ENCODE measurements at regions not wholly inside any gene's neighbourhood (a gene's known extent, or its start where the extent isn't known, plus 50 kb on each side); places are given as distances from the start of the nearest gene placed in this dataset.
"Not testable (repeated sequence)": the region's sequence is repeated elsewhere in the genome, so short reads cannot be mapped to it uniquely, and the experiment has no call there.

DNA sequence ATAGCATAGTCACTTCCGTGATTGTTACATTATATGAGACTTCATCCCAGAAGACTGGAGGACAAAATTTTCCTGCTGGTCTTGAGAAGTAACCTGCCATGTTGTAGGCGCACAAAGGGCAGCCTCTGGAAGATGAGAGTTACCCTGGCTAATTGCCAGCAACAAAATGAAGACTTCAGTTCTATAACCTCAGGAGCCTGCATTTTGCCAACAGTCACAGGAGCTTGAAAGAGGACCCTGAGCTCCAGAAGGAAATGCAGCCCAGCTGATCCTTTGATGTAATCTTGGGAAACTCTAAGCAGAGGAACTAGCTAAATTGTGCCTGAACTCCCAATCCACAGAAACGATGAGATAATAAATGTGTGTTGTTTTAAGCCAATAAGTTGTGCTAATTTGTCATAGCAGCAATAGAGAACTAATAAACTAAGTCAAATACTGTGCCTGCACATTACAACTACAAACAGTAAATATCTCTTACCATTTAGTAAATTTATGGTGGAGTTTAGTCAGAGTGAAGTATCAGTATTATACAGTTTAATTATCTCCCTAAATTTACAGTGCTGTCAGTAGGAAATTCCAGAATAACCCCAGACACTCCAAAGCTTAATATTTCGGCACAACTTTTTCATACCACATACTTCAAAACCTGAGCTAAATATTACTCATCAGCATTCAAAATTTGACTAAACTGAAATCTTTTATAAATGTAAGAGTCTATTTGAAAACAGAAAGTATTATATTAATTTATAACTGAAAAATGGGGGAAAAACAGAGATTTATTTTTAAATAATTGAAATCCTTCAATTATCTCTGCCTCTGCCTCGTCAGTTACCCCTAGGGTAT is 90.1 kb upstream of the MAPK10 start:
- H3K4me2 ChIP-seq (ENCODE audit: low read length) = no peak overlapping the region
- H3K9me3 ChIP-seq (replicated peaks; ENCODE audit: low read length) = no peaks in the 10 kb centered on the region
- H3K4me1 ChIP-seq (ENCODE audit: control insufficient read depth, insufficient read depth, low read length) = no peaks in the 10 kb centered on the region
- H3K4me3 ChIP-seq (ENCODE audit: low read length) = no peak overlapping the region
- H3K27me3 ChIP-seq (ENCODE audit: control insufficient read depth, insufficient read depth, low read length) = no peaks in the 10 kb centered on the region
- H3K9ac ChIP-seq (ENCODE audit: low read depth, low read length) = no peak overlapping the region
- H3K36me3 ChIP-seq (ENCODE audit: insufficient read depth, low read length) = no peaks in the 10 kb centered on the region

DNA sequence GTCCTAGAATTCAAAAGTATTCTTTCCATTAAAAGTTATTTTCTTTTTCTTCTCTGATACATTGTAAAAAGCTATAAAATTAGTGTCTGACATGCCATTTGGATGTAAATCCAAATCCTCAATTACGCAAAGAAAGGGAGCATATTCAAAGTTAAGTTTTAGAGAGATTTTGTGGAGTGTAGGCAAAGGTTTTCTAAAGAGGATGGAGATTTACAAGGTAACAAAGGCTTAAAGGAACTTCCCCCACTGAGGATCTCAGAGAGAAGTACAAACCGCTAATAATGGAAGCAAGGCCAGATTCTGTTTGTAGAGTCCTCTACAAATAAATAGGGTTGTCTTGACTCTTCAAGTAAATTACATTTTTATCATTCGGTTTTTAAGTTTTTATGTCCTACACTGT is 91.0 kb upstream of the MAPK10 start:
- H3K4me3 ChIP-seq (ENCODE audit: low read length) = no peak overlapping the region
- no peaks in the 10 kb centered on the region for H3K9me3 ChIP-seq (replicated peaks; ENCODE audit: low read length)
- no peak overlapping the region for H3K4me2 ChIP-seq (ENCODE audit: low read length)
- H3K4me1 ChIP-seq (ENCODE audit: control insufficient read depth, insufficient read depth, low read length) = no peaks in the 10 kb centered on the region
- H3K27me3 ChIP-seq (ENCODE audit: control insufficient read depth, insufficient read depth, low read length) = no peaks in the 10 kb centered on the region
- no peak overlapping the region for H3K9ac ChIP-seq (ENCODE audit: low read depth, low read length)
- H3K36me3 ChIP-seq (ENCODE audit: insufficient read depth, low read length) = no peaks in the 10 kb centered on the region

DNA sequence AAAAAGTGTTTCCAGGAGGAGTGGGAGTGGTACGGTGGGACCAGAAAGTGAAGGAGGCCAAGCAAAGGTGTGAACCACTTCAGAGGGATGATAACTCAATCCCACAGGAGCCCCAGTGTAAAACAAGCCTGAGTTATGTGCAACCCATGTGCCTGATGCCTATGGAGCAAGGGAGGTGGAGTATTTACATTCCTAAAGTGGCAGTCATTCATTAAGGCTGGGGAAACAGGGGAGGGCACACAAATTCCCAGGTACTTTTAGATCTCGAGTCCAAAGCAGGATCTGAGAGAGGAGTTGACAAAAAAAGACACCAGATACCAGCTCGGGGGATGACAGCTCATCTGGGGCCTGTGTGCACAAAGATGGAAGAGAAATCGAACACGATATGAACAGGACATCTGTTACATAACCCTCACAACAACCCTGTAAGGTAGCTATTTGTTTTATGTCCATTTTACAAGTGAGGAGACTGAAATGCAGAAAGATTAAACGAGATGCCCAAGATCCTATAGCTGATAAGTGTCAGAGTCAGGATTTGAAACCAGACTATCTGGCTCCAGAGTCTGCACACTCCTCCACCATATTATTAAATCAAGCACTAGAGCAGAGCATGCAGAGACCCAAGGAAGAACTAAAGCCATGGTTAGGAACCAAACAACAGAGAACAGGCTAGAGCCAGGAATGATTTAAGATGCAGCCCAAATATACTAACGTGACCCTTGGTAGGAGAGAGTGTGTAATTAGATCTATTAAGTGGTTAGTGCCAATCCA is 91.9 kb upstream of the MAPK10 start:
- Histone ChIP-seq H3K36me3 (ENCODE audit: insufficient read depth, low read length) (no peaks in the 10 kb centered on the region), H3K9me3 (replicated peaks; ENCODE audit: low read length) (no peaks in the 10 kb centered on the region), H3K4me1 (ENCODE audit: control insufficient read depth, insufficient read depth, low read length) (no peaks in the 10 kb centered on the region), H3K27me3 (ENCODE audit: control insufficient read depth, insufficient read depth, low read length) (no peaks in the 10 kb centered on the region), H3K4me2 (ENCODE audit: low read length) (no peak overlapping the region), H3K9ac (ENCODE audit: low read depth, low read length) (no peak overlapping the region), H3K4me3 (ENCODE audit: low read length) (no peak overlapping the region)

DNA sequence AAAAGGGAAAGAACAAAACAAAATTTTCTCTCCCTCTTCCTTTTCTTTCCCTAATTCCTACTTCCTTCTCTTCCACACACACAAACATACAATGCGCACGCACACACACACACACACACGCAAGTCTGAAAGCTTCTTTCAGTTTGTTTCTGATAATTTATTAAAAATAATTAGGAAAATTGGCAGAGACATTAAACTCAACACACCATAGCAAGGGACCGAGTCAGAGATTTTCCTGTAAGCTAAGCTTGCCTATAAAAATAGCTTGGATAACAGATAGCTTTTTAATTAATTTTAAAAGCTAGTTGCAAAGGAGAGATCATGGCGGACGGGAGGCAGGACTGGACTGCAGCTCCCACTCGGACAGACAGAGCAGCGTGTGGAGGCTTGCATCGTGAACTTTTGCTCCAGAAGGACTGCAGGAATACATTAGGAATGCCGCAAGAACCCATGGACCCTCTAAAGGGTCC is 92.6 kb upstream of the MAPK10 start:
- H3K36me3 ChIP-seq (ENCODE audit: insufficient read depth, low read length) = no peaks in the 10 kb centered on the region
- no peaks in the 10 kb centered on the region for H3K27me3 ChIP-seq (ENCODE audit: control insufficient read depth, insufficient read depth, low read length)
- H3K4me1 ChIP-seq (ENCODE audit: control insufficient read depth, insufficient read depth, low read length) = no peaks in the 10 kb centered on the region
- H3K4me3 ChIP-seq (ENCODE audit: low read length) = no peak overlapping the region
- no peak overlapping the region for H3K9ac ChIP-seq (ENCODE audit: low read depth, low read length)
- H3K9me3 ChIP-seq (replicated peaks; ENCODE audit: low read length) = no peaks in the 10 kb centered on the region
- no peak overlapping the region for H3K4me2 ChIP-seq (ENCODE audit: low read length)

DNA sequence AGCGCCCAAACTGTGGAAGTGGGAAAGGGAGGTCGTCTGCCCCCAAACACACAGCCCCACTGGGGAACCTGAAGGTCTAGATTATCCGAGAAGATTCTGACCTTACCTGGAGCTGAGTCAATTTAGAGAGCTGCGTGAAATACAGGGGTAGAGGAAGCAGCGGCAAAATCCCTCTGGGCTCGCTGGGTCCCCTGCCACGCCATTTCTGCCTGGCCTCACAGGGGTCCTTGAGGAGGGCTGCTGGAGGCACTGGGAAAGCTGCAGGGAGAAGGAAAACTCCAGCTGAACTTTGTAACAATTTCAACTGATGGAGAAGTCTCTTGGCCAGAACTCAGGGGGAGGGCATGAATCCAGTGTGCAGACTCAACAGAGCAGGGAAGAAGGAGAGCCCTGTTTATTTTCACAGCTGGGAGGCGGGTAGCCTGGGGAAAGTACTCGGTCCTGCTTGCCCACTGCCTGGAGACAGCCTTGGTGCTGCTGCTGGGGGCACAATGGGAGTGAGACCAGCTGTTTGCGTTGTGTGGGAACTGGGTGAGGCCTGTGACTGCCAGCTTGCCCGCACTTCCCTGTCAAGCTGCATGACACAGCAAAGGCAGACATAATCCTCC is 93.2 kb upstream of the MAPK10 start:
- Histone ChIP-seq H3K4me3 (ENCODE audit: low read length) (no peak overlapping the region), H3K9me3 (replicated peaks; ENCODE audit: low read length) (no peaks in the 10 kb centered on the region), H3K4me1 (ENCODE audit: control insufficient read depth, insufficient read depth, low read length) (no peaks in the 10 kb centered on the region), H3K4me2 (ENCODE audit: low read length) (no peak overlapping the region), H3K36me3 (ENCODE audit: insufficient read depth, low read length) (no peaks in the 10 kb centered on the region), H3K9ac (ENCODE audit: low read depth, low read length) (no peak overlapping the region), H3K27me3 (ENCODE audit: control insufficient read depth, insufficient read depth, low read length) (no peaks in the 10 kb centered on the region)

DNA sequence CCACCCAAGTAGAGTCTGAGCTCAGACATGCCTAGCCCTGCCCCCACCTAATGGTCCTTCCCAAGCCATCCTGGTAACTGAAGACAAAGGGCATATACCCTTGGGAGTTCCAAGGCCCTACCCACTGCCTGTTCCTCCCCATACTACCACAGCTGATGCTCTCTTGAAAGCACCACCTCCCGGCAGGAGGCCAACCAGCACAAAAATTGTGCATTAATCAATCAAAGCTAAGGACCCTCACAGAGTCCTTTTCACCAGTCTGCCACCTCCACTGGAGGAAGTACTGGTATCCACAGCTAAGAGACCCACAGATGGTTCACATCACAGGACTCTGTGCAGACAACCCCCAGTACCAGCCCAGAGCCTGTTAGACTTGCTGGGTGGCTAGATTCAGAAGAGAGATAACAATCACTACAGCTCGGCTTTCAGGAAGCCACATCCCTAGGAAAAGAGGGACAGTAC is 93.8 kb upstream of the MAPK10 start:
- not testable (repeated sequence) for H3K4me3 ChIP-seq (ENCODE audit: low read length); H3K27me3 ChIP-seq (ENCODE audit: control insufficient read depth, insufficient read depth, low read length); H3K4me1 ChIP-seq (ENCODE audit: control insufficient read depth, insufficient read depth, low read length); H3K9me3 ChIP-seq (replicated peaks; ENCODE audit: low read length); H3K9ac ChIP-seq (ENCODE audit: low read depth, low read length); H3K4me2 ChIP-seq (ENCODE audit: low read length); H3K36me3 ChIP-seq (ENCODE audit: insufficient read depth, low read length)

DNA sequence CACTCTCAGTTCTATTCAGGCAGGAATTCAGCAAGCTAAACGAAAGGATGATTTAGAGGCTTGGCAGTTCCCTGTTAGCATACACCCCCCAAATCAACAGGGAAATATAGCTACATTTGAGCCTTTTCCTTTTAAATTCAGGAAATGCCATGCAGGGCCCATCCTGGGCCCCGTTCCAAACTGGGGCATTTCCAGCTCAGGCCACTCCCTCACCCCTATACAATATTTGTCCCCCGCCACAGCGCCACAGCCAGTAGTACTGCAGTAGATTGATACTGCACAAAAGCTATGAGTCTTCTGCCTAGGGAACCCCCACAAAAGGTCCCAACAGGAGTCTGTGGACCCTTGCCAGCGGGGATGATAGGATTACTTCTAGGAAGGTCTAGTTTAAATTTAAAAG is 102.0 kb upstream of the MAPK10 start:
- no peak overlapping the region for H3K4me2 ChIP-seq (ENCODE audit: low read length)
- H3K9ac ChIP-seq (ENCODE audit: low read depth, low read length) = no peak overlapping the region
- no peaks in the 10 kb centered on the region for H3K4me1 ChIP-seq (ENCODE audit: control insufficient read depth, insufficient read depth, low read length)
- H3K36me3 ChIP-seq (ENCODE audit: insufficient read depth, low read length) = no peaks in the 10 kb centered on the region
- no peaks in the 10 kb centered on the region for H3K9me3 ChIP-seq (replicated peaks; ENCODE audit: low read length)
- H3K27me3 ChIP-seq (ENCODE audit: control insufficient read depth, insufficient read depth, low read length) = no peaks in the 10 kb centered on the region
- H3K4me3 ChIP-seq (ENCODE audit: low read length) = no peak overlapping the region

DNA sequence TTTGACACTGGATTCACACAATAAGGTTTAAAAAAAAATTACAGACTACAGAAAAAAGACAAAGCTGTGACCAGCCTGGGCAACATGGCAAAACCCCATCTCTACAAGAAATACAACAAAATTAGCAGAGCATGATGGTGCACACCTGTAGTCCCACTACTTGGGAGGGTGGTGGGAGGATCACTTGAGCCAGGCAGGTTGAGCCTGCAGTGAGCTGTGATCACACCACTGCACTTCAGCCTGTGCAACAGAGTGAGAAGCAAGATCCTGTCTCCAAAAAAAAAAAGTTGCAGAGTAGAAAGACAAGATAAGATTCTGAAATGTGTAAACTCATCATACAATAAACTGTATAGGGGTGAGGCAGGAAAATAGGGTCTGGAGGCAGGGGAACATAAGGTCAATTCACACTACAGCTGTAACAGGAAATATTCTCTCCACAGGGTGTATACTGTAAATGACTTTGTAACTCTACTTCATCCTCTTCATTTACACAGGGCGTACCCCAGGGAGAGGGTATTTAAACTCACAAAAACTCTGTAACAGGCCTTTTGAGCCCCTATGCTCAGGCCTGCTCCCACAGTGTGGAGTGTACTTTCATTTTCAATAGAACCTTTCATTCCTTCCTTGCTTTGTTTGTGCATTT is 112.6 kb upstream of the MAPK10 start:
- Histone ChIP-seq H3K9me3 (replicated peaks; ENCODE audit: low read length) (no peaks in the 10 kb centered on the region), H3K4me2 (ENCODE audit: low read length) (no peak overlapping the region), H3K27me3 (ENCODE audit: control insufficient read depth, insufficient read depth, low read length) (no peaks in the 10 kb centered on the region), H3K4me1 (ENCODE audit: control insufficient read depth, insufficient read depth, low read length) (no peaks in the 10 kb centered on the region), H3K36me3 (ENCODE audit: insufficient read depth, low read length) (no peaks in the 10 kb centered on the region), H3K9ac (ENCODE audit: low read depth, low read length) (no peak overlapping the region), H3K4me3 (ENCODE audit: low read length) (no peak overlapping the region)

DNA sequence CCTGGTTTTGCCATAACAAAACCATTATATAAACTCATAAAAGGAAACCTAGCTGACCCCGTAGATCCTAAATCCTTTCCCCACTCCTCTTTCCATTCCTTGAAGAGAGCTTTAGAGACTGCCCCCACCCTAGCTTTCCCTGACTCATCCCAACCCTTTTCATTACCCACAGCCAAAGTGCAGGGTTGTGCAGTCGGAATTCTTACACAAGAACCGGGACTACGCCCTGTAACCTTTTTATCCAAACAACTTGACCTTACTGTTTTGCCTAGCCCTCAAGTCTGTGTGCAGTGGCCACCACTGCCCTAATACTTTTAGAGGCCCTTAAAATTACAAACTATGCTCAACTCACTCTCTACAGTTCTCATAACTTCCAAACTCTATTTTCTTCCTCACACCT is 116.0 kb upstream of the PTPN13 start:
- not testable (repeated sequence) for H3K4me2 ChIP-seq (ENCODE audit: low read length); H3K4me1 ChIP-seq (ENCODE audit: control insufficient read depth, insufficient read depth, low read length); H3K36me3 ChIP-seq (ENCODE audit: insufficient read depth, low read length); H3K9ac ChIP-seq (ENCODE audit: low read depth, low read length); H3K4me3 ChIP-seq (ENCODE audit: low read length); H3K9me3 ChIP-seq (replicated peaks; ENCODE audit: low read length); H3K27me3 ChIP-seq (ENCODE audit: control insufficient read depth, insufficient read depth, low read length)

DNA sequence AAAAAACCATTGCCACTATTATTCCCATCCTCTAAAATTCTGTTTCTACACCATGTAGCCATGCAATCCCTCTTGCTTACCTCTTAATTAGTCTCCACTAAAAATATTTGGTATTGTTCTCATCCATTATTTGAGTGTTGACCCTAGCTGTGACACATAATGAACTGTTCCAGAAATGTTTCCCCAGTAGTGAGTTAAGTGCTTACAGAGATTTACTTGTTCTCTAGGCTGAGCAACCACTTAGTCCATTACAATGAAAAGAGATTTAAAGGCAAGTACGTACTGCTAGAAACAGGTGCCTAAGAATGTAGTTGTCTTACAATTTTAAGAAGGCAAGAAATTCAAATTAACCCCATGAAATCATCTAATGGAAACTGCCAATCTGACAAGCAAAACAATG is 112.7 kb upstream of the PTPN13 start:
- H3K4me2 ChIP-seq (ENCODE audit: low read length) = no peak overlapping the region
- H3K27me3 ChIP-seq (ENCODE audit: control insufficient read depth, insufficient read depth, low read length) = no peaks in the 10 kb centered on the region
- H3K36me3 ChIP-seq (ENCODE audit: insufficient read depth, low read length) = no peaks in the 10 kb centered on the region
- H3K9ac ChIP-seq (ENCODE audit: low read depth, low read length) = no peak overlapping the region
- H3K4me3 ChIP-seq (ENCODE audit: low read length) = no peak overlapping the region
- no peaks in the 10 kb centered on the region for H3K4me1 ChIP-seq (ENCODE audit: control insufficient read depth, insufficient read depth, low read length)
- H3K9me3 ChIP-seq (replicated peaks; ENCODE audit: low read length) = no peaks in the 10 kb centered on the region

Measured in skeletal muscle satellite cell (primary cell).